Naive thymus-derived CD4-positive, alpha-beta T cell (primary cell): ENCODE measurements at regions not wholly inside any gene's neighbourhood (a gene's known extent, or its start where the extent isn't known, plus 50 kb on each side); places are given as distances from the start of the nearest gene placed in this dataset.

ENCODE experiments used
- ATAC-seq: fragments of 150-1000 bp; cut with Tn5 transposase; 2 replicates; pipeline ENCODE4 v1.10.0; 2021; ENCODE audit warnings: mild to moderate bottlenecking, moderate library complexity
- CTCF ChIA-PET: fragments of 350-600 bp; sonication (Branson Sonifier 250); formaldehyde crosslinking; loops from one replicate; lab custom pipeline; 2021; ENCODE audit warnings: antibody characterized with exemption; lab: Charles Lee
- POLR2A ChIA-PET: fragments of 350-600 bp; sonication (Branson Sonifier 250); formaldehyde crosslinking; loops from one replicate; lab custom pipeline; 2021; ENCODE audit warnings: antibody characterized with exemption, inconsistent platforms; lab: Charles Lee
- DNase-seq, 9 donors: peaks; one replicate each; pipeline versions ENCODE4 v3.0.0 to v3.0.0-alpha.2; 2020 to 2022; ENCODE audit warnings: mixed read lengths in 1 of 9
- H3K27ac ChIP-seq: one replicate; pipeline ENCODE4 v1.7.0; 2013; ENCODE audit warnings: mild to moderate bottlenecking, low read depth, low read length, moderate library complexity
- H3K27me3 ChIP-seq, 2 donors: one replicate each; pipeline ENCODE4 v1.7.0; 2013; ENCODE audit warnings: low read length in 2 of 2, mild to moderate bottlenecking in 2 of 2, moderate library complexity in 2 of 2; ENCODE audit not compliant: control insufficient read depth in 2 of 2, insufficient read depth in 2 of 2
- H3K36me3 ChIP-seq, 3 experiments: 1 replicate in 2 of 3; 2 replicates in 1 of 3; pipeline ENCODE4 v1.7.0; 2013; ENCODE audit warnings: low read length in 3 of 3, mild to moderate bottlenecking in 3 of 3, moderate library complexity in 1 of 3; ENCODE audit not compliant: insufficient read depth in 3 of 3, control insufficient read depth in 2 of 3
- H3K4me1 ChIP-seq, 2 donors: one replicate each; pipeline ENCODE4 v1.7.0; 2013; ENCODE audit warnings: low read length in 2 of 2, mild to moderate bottlenecking in 2 of 2, moderate library complexity in 1 of 2; ENCODE audit not compliant: control insufficient read depth in 2 of 2, insufficient read depth in 2 of 2
- H3K4me3 ChIP-seq: 2 replicates; pipeline ENCODE4 v1.7.0; 2013; ENCODE audit warnings: mild to moderate bottlenecking, low read length
- H3K9me3 ChIP-seq, 3 experiments: 1 replicate in 2 of 3; 2 replicates in 1 of 3; pipeline ENCODE4 v1.7.0; 2013; ENCODE audit warnings: low read length in 3 of 3; ENCODE audit not compliant: control insufficient read depth in 2 of 3
- H3K27ac Mint-ChIP-seq, 9 donors: one replicate each; pipeline ENCODE4 v1.8.0; 2020 to 2022; ENCODE audit warnings: mixed read lengths in 9 of 9, mild to moderate bottlenecking in 8 of 9, moderate library complexity in 5 of 9, inconsistent platforms in 2 of 9
- H3K27me3 Mint-ChIP-seq, 5 donors: one replicate each; pipeline ENCODE4 v1.8.0; 2021 to 2022; ENCODE audit warnings: mixed read lengths in 5 of 5, mild to moderate bottlenecking in 1 of 5
- H3K36me3 Mint-ChIP-seq, 5 donors: one replicate each; pipeline ENCODE4 v1.8.0; 2020 to 2022; ENCODE audit warnings: mixed read lengths in 5 of 5, mild to moderate bottlenecking in 3 of 5, inconsistent platforms in 1 of 5
- H3K4me1 Mint-ChIP-seq, 7 donors: one replicate each; pipeline ENCODE4 v1.8.0; 2020 to 2022; ENCODE audit warnings: mixed read lengths in 7 of 7, mild to moderate bottlenecking in 3 of 7, inconsistent platforms in 1 of 7
- H3K4me3 Mint-ChIP-seq, 10 donors: one replicate each; pipeline ENCODE4 v1.8.0; 2020 to 2022; ENCODE audit warnings: mild to moderate bottlenecking in 10 of 10, mixed read lengths in 10 of 10, moderate library complexity in 6 of 10, inconsistent platforms in 2 of 10
- H3K9me3 Mint-ChIP-seq, 11 donors: one replicate each; pipeline ENCODE4 v1.8.0; 2020 to 2022; ENCODE audit warnings: mixed read lengths in 11 of 11, mild to moderate bottlenecking in 4 of 11, inconsistent platforms in 1 of 11, moderate library complexity in 1 of 11
- intact Hi-C, 2 donors: fragments of 100-400 bp; cut with micrococcal nuclease; formaldehyde crosslinking; loops; one replicate each; pipeline ENCODE4 v1.15.1; 2023

DNA sequence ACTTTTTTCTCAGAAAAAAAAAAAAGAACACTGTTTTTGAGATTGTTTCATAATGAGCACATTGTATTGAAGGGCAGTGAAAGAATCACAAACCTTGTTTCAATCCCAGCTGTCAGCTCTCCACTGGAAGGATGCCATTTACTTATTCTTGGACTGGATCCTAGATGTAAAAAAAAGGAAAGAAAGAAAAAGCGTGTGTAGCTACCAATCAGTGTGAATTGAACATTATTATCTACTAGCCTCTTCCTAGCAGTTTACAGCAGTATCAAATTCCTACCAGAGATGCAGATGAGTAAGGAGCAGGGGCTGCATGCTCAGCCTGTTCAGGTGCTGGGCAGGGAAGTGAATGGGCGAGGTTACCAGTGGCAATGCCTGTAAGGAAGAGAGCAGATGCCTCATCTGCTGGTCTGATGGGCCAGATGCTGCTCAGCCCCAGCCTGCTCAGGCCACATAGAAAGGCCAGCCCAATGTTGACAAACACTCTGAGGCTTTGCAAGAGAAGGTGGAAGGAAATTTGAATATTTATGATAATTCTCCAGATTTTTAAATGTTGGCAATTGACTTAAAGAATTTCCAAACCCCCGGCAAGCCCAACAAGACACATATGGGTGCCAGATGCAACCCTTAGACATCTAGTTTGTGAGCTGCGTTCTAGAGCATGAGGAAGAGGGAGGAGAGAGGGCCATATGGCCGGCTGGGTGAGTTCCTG is 189.5 kb downstream of the IBTK start:
- H3K4me3 Mint-ChIP-seq, result no peak overlapping the region
- no peak overlapping the region for H3K27ac Mint-ChIP-seq
- intact Hi-C loops, result no loop called here
- H3K4me1 Mint-ChIP-seq, result no peaks in the 10 kb centered on the region
- no peaks in the 10 kb centered on the region for H3K4me1 ChIP-seq
- peaks cover 0 to 8% (median 0%) of the 10 kb centered on the region in 11 donors for H3K9me3 Mint-ChIP-seq
- H3K4me3 ChIP-seq, result no peak overlapping the region
- no peaks in the 10 kb centered on the region for H3K27me3 ChIP-seq
- ATAC-seq, result no peak
- H3K27me3 Mint-ChIP-seq, result peaks cover 0 to 22% (median 6%) of the 10 kb centered on the region in 5 donors
- ChIA-PET CTCF (no interaction called here), POLR2A (no interaction called here)
- no peak overlapping the region for H3K27ac ChIP-seq
- no peak for DNase-seq
- no peaks in the 10 kb centered on the region for H3K36me3 ChIP-seq
- H3K36me3 Mint-ChIP-seq, result no peaks in the 10 kb centered on the region
- no peaks in the 10 kb centered on the region for H3K9me3 ChIP-seq

GRCh38 chr6:82056567-82056966 is 191.0 kb downstream of the IBTK start:
- CTCF ChIA-PET, result no interaction called here
- no peaks in the 10 kb centered on the region for H3K4me1 ChIP-seq
- no peaks in the 10 kb centered on the region for H3K36me3 Mint-ChIP-seq
- no peaks in the 10 kb centered on the region for H3K4me1 Mint-ChIP-seq
- intact Hi-C loops, result no loop called here
- no peaks in the 10 kb centered on the region for H3K36me3 ChIP-seq
- no peak overlapping the region for H3K4me3 ChIP-seq
- no peak overlapping the region for H3K27ac Mint-ChIP-seq
- H3K4me3 Mint-ChIP-seq, result no peak overlapping the region
- H3K27ac ChIP-seq, result no peak overlapping the region
- ATAC-seq (no peak), DNase-seq (no peak)
- peaks cover 0 to 22% (median 6%) of the 10 kb centered on the region in 5 donors for H3K27me3 Mint-ChIP-seq
- H3K9me3 ChIP-seq, result no peaks in the 10 kb centered on the region
- H3K27me3 ChIP-seq, result no peaks in the 10 kb centered on the region
- H3K9me3 Mint-ChIP-seq, result peaks cover 0 to 8% (median 0%) of the 10 kb centered on the region in 11 donors
- POLR2A ChIA-PET, result no interaction called here

- Mint-ChIP-seq H3K9me3 (peaks cover 0 to 1% (median 0%) of the 10 kb centered on the region in 11 donors), H3K27ac (no peak overlapping the region), H3K4me1 (no peaks in the 10 kb centered on the region), H3K27me3 (peaks cover 0 to 13% (median 0%) of the 10 kb centered on the region in 5 donors), H3K36me3 (no peaks in the 10 kb centered on the region), H3K4me3 (no peak overlapping the region)
- Histone ChIP-seq H3K27me3 (no peaks in the 10 kb centered on the region), H3K36me3 (no peaks in the 10 kb centered on the region), H3K4me3 (no peak overlapping the region), H3K27ac (no peak overlapping the region), H3K9me3 (no peaks in the 10 kb centered on the region), H3K4me1 (no peaks in the 10 kb centered on the region)
- ATAC-seq (no peak), DNase-seq (no peak)
- ChIA-PET POLR2A (no interaction called here), CTCF (no interaction called here)
- intact Hi-C loops, result loop anchor here in 1 of 2 donors (10.0 kb wide), 1 partner anchor 1441 kb away; no protein-coding TSS in a partner anchor
Measured at GRCh38 chr6:82045965-82046756, 201.4 kb downstream of the IBTK start.

- Mint-ChIP-seq H3K27ac (no peak overlapping the region), H3K36me3 (no peaks in the 10 kb centered on the region), H3K27me3 (peaks cover 0 to 13% (median 4%) of the 10 kb centered on the region in 5 donors), H3K4me3 (no peak overlapping the region), H3K4me1 (no peaks in the 10 kb centered on the region), H3K9me3 (peaks cover 0 to 2% (median 0%) of the 10 kb centered on the region in 11 donors)
- ChIA-PET POLR2A (no interaction called here), CTCF (no interaction called here)
- no peaks in the 10 kb centered on the region for H3K36me3 ChIP-seq
- intact Hi-C loops, result loop anchor here (5.0 to 10.0 kb wide), 3 partner anchors 1433 to 1908 kb away; no protein-coding TSS in a partner anchor
- no peaks in the 10 kb centered on the region for H3K9me3 ChIP-seq
- DNase-seq, result no peak
- no peaks in the 10 kb centered on the region for H3K27me3 ChIP-seq
- peak; percentile 38 for ATAC-seq
- H3K27ac ChIP-seq, result no peak overlapping the region
- H3K4me3 ChIP-seq, result no peak overlapping the region
- no peaks in the 10 kb centered on the region for H3K4me1 ChIP-seq
Measured at GRCh38 chr6:82040405-82041221, 206.9 kb downstream of the IBTK start.

- Mint-ChIP-seq H3K4me3 (no peak overlapping the region), H3K27me3 (peaks cover 0 to 9% (median 4%) of the 10 kb centered on the region in 5 donors), H3K9me3 (peaks cover 0 to 2% (median 0%) of the 10 kb centered on the region in 11 donors), H3K36me3 (no peaks in the 10 kb centered on the region), H3K4me1 (no peaks in the 10 kb centered on the region), H3K27ac (no peak overlapping the region)
- CTCF ChIA-PET, result no interaction called here
- Histone ChIP-seq H3K27me3 (no peaks in the 10 kb centered on the region), H3K36me3 (no peaks in the 10 kb centered on the region), H3K9me3 (no peaks in the 10 kb centered on the region), H3K4me3 (no peak overlapping the region), H3K4me1 (no peaks in the 10 kb centered on the region), H3K27ac (no peak overlapping the region)
- POLR2A ChIA-PET, result no interaction called here
- intact Hi-C loops, result no loop called here
- DNase-seq (no peak), ATAC-seq (no peak)
Measured at GRCh38 chr6:82038631-82039030, 208.9 kb downstream of the IBTK start.

DNA sequence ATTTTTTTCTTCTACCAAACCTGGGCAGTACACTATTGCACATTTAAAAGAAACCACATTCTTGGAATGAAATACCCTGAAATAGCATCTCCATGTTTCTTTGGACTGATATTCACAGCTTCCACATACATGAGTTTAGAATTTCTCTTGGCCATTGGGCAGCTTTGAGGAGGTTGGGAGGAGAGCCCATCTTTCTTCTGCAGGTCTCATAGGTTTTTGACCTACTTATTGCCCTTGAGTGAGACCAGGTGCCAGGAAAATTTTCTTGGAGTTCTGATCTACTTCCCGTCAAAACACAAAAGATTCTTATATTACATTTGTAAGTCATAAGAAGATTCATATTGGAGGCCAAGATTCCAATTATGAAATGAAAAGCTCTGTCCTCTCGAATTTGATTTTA is 212.0 kb downstream of the IBTK start:
- Mint-ChIP-seq H3K4me3 (no peak overlapping the region), H3K4me1 (no peaks in the 10 kb centered on the region), H3K27ac (no peak overlapping the region), H3K36me3 (no peaks in the 10 kb centered on the region), H3K27me3 (peaks cover 3 to 11% (median 4%) of the 10 kb centered on the region in 5 donors), H3K9me3 (peaks cover 0 to 2% (median 0%) of the 10 kb centered on the region in 11 donors)
- H3K27me3 ChIP-seq, result no peaks in the 10 kb centered on the region
- no peaks in the 10 kb centered on the region for H3K4me1 ChIP-seq
- POLR2A ChIA-PET, result no interaction called here
- CTCF ChIA-PET, result no interaction called here
- no peak overlapping the region for H3K4me3 ChIP-seq
- no peaks in the 10 kb centered on the region for H3K9me3 ChIP-seq
- intact Hi-C loops, result no loop called here
- ATAC-seq, result no peak
- H3K27ac ChIP-seq, result no peak overlapping the region
- no peak for DNase-seq
- no peaks in the 10 kb centered on the region for H3K36me3 ChIP-seq
